C4-2B (cell line): ENCODE measurements at regions not wholly inside any gene's neighbourhood (a gene's known extent, or its start where the extent isn't known, plus 50 kb on each side); places are given as distances from the start of the nearest gene placed in this dataset.

ENCODE experiments used
- H3K27ac ChIP-seq: fragments of 450-650 bp; 2 replicates; pipeline ENCODE4 v1.5.1; 2017
- ZFX ChIP-seq: fragments of 450-650 bp; IDR thresholded peaks from 2 replicates; pipeline ENCODE4 v1.6.1; 2017
- TF ChIP-seq, protein P1 (sequence below): fragments of 450-650 bp; conservative IDR thresholded peaks from 2 replicates; pipeline ENCODE4 v1.5.1; 2017; ENCODE audit warnings: mild to moderate bottlenecking

DNA sequence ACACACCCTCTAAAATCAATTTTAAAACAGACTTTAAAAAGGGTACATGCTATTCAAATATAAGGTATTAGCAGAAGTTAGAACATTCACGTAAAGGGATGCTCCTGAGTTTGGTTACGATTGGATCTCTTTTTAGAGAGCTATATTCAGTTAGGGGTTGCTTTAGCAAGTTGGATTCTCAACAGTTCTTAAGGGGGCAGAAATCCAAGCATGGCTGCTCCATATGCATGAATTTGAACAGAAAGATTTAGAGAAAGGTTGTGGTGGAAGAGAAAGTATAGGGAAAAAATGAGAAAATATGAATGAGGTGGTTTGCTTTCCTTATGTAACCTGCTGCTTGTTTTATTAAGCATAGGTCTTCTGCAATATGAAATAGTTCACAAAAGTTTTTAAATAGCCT is 855.1 kb downstream of the SORCS1 start:
- no peak overlapping the region for H3K27ac ChIP-seq
- no peak for TF ChIP-seq ZFX
- TF ChIP-seq, protein P1, sequence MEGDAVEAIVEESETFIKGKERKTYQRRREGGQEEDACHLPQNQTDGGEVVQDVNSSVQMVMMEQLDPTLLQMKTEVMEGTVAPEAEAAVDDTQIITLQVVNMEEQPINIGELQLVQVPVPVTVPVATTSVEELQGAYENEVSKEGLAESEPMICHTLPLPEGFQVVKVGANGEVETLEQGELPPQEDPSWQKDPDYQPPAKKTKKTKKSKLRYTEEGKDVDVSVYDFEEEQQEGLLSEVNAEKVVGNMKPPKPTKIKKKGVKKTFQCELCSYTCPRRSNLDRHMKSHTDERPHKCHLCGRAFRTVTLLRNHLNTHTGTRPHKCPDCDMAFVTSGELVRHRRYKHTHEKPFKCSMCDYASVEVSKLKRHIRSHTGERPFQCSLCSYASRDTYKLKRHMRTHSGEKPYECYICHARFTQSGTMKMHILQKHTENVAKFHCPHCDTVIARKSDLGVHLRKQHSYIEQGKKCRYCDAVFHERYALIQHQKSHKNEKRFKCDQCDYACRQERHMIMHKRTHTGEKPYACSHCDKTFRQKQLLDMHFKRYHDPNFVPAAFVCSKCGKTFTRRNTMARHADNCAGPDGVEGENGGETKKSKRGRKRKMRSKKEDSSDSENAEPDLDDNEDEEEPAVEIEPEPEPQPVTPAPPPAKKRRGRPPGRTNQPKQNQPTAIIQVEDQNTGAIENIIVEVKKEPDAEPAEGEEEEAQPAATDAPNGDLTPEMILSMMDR: no peak

DNA sequence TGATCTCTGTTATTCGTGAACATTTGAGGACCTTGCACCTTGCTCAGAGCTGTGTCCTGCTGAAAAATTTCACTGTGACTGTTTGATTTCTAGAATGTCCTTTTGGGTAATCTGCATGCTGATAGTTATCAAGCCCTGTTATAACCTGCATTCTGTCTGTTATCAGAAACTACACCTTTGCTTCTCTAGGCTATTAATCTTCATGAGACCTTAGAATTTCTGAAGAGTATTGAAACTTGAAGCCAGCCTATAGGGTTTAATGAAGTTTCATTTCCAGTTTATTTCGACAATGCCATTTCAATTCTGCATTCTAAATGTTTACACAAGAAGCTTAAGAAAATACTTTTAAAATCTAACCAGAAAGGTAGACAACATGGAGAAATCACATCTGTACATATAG is 856.2 kb downstream of the SORCS1 start:
- no peak overlapping the region for H3K27ac ChIP-seq
- TF ChIP-seq ZFX: no peak

DNA sequence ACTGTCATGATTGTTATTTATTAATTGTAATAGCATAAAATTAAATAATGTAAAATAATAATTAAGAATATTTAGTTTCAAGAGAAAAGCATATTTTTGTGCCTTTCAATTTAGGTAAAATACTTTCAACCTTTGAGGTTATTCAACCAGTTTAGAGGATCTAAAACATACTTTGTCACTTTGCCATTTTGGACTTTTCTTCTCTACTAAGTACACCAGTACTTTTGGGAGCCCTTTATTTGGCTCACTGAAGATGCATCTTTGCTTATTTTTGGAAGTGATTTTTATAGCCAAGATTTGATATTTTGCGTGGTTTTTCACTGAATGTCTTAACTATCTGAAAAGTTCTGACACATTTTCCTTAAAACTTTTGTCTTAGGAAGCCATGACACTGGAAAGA is 860.5 kb downstream of the SORCS1 start:
- TF ChIP-seq ZFX: no peak
- TF ChIP-seq, protein P1: no peak
- no peak overlapping the region for H3K27ac ChIP-seq

DNA sequence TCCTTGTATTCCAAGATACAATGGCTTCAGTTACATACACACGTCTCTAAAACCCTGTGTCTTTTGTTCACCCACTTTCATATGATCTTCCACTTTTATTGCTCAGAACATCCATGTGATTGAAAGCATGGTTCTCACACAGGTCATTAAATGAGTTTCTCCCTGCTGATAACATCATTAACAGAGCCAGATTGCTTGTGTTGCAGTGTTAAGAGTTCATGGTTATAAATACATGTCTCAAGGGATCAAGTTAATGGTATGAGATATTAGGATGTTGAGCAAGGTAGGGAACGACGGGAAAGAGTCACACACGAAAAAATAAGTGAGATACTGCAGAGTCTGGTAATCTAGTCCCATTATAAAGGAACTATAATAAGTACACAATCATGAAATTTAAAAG is 861.5 kb downstream of the SORCS1 start:
- H3K27ac ChIP-seq: no peak overlapping the region
- TF ChIP-seq, protein P1: no peak
- no peak for TF ChIP-seq ZFX

DNA sequence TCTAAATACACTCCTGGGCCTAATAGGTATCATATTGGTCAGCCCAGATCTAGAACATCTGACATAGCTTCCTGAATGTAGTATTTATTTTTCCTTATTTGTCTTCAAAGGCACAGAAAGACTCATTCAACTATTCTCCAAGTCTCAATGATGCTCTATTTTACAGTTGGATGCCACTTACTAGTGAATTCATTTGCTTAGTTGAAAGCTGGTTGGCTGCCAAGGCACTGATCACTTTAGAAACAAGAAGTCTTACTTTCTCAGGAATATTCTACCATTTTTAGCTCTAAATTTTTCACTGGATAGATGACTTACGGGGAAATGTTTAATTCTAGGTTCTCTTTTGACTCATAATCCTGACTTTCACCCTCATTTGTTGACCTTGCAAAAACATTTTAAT is 863.4 kb downstream of the SORCS1 start:
- TF ChIP-seq ZFX: no peak
- TF ChIP-seq, protein P1: no peak
- H3K27ac ChIP-seq: no peak overlapping the region

DNA sequence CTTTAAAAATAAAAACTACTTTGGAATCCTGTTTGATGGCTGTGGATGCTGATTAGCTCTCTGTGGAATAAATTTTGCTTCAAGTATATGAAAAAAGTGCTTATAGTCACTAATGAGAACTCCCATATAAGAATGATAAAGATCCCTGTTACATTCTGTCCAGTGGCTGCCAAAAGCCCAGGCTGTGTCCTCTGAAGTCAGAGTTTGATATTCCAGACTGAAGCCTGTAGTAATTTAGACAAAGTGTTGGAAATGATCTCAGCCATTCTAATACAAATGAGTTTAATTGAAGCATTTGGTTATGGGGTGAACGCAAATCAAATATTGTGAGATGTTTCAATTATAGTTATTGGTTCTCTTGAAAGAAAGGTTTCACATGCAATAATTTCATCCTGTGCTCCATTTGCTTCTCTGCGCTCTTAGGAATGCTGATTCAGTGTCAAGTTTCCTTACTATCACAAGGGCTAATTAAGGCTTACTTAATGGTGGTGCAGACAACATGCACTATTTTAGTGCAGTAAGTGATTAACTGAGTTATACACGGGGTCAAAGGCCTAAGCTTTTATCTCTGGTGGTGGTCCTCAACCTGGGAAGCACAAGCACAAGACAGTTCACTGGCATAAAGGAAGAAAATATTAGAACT is 867.6 kb downstream of the SORCS1 start:
- TF ChIP-seq, protein P1: no peak
- TF ChIP-seq ZFX: no peak
- H3K27ac ChIP-seq: no peak overlapping the region

DNA sequence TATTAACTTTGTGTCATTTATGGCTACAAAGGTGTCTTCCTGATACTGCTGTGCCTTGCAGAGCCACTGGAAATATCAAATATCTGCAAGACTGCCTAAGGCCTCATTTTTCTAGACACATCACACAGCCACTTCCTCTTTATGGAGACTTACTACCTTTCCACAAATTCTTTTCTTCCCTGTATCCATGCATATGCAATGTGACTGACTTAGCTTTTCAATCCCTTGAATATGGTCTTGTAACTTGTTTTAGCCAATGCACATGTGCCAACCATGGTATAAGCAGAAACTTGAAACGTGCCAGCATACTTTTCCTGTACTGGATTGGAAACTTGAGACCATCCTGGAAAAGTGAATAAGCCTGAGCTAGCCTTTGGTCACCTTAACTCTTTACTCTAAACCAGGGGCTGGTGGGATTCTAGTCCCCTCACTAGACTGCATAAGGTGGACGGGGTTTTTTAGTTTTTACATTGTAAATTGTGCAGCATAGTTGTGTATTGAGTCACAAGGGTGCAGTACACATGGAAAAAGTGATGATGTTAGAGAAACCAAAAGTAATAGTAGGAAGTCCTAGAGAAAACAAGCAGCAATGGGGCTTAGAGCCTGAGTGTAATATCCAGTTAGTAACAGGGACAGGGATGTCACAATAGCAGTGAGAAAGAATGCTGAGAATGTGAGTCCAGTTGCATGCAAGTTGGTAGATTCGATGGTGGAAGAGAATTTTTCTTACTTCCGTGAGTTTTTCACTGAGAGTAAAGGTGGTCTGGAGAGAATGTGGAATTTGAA is 879.5 kb downstream of the SORCS1 start:
- TF ChIP-seq, protein P1: no peak
- TF ChIP-seq ZFX: no peak
- no peak overlapping the region for H3K27ac ChIP-seq
